Choroid plexus epithelial cell (primary cell): ENCODE measurements at regions not wholly inside any gene's neighbourhood (a gene's known extent, or its start where the extent isn't known, plus 50 kb on each side); places are given as distances from the start of the nearest gene placed in this dataset.
A peak's percentile ranks its signal among the peaks of the same experiment; 100 is the strongest.

ENCODE experiments used
- DNase-seq: peaks from one replicate; pipeline ENCODE4 v3.0.0-alpha.2; 2010; ENCODE audit warnings: low read depth
- H3K4me3 ChIP-seq: 2 replicates; pipeline ENCODE4 v1.5.1; 2011; ENCODE audit warnings: low read depth, mild to moderate bottlenecking, control low read depth, low read length, moderate library complexity
- TF ChIP-seq, protein P1 (sequence below): conservative IDR thresholded peaks from 2 replicates; pipeline ENCODE4 v1.5.1; 2011; ENCODE audit warnings: low read depth, mild to moderate bottlenecking, control low read depth, inconsistent platforms, low read length, moderate library complexity

DNA sequence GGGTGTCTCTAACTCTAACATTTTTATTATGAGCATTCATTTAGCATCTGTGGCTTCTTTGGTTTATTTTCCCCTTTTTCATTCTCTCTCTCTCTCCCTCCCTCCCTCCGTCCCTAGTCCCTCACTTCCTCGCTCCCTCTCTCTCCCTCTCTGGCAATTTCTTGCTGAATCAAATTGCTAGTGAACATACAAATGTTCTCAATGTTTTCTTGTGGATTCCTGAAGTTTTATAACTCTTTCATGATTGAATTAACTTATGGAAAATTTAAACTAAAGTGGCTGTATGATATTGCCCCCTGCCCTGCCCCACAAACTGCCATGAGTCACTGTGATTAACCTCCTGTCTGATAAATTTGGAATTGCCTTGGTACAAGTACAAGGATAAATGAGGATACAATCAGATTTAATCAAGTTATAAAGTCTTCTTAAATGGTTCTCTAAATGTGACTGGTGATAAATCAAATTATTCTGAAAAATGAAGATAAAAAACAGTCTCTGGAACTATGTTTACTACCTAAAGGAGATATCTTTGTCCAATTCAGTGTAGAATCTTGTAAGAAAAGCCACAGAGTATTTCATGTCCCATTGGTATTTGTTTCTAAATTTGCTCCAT is 143.0 kb upstream of the PDGFD start:
- H3K4me3 ChIP-seq, result no peak overlapping the region
- DNase-seq, result no peak
- TF ChIP-seq, protein P1, sequence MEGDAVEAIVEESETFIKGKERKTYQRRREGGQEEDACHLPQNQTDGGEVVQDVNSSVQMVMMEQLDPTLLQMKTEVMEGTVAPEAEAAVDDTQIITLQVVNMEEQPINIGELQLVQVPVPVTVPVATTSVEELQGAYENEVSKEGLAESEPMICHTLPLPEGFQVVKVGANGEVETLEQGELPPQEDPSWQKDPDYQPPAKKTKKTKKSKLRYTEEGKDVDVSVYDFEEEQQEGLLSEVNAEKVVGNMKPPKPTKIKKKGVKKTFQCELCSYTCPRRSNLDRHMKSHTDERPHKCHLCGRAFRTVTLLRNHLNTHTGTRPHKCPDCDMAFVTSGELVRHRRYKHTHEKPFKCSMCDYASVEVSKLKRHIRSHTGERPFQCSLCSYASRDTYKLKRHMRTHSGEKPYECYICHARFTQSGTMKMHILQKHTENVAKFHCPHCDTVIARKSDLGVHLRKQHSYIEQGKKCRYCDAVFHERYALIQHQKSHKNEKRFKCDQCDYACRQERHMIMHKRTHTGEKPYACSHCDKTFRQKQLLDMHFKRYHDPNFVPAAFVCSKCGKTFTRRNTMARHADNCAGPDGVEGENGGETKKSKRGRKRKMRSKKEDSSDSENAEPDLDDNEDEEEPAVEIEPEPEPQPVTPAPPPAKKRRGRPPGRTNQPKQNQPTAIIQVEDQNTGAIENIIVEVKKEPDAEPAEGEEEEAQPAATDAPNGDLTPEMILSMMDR, result no peak

DNA sequence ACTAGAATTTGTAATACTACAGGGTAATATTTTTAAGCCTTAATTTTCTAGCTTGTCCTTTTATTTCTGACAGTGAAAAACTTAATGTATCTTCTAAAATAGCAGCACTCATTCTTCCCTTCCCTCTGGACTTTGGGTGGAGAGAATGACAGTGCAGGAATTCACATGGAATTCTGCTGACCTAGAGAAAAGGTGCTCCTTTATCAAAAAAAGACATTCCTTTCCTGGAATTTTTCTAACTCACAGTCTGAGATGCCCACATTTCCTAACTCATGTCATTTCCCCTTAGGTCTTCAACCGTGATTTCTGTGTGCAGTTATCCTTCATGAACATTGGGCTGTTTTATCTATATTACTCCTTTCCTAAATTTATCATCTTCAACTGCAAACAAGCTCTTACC is 137.8 kb upstream of the PDGFD start:
- no peak overlapping the region for H3K4me3 ChIP-seq
- DNase-seq, result no peak
- TF ChIP-seq, protein P1, result no peak

GRCh38 chr11:104291646-104292045 is 127.7 kb upstream of the PDGFD start:
- TF ChIP-seq, protein P1, result no peak
- no peak for DNase-seq
- no peak overlapping the region for H3K4me3 ChIP-seq

DNA sequence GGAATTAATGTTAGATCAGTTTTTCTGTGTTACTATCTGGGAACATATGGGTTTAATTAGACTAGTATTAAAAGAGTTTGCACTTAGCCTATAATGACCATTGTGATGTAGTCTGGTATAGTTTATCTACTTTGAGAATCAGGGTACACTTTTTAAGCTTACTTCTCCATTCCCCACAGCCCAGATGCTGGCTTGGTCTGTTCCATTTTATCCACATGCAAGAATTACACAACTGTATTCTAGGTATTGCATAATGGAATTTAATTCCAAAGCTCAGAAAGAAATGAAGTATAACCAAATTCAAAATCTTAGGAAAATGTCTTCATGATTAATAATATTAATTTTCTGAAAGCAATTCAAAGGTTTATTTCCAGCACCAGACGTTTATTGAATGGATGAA is 122.2 kb upstream of the PDGFD start:
- no peak for DNase-seq
- TF ChIP-seq, protein P1, result no peak
- H3K4me3 ChIP-seq, result no peak overlapping the region

DNA sequence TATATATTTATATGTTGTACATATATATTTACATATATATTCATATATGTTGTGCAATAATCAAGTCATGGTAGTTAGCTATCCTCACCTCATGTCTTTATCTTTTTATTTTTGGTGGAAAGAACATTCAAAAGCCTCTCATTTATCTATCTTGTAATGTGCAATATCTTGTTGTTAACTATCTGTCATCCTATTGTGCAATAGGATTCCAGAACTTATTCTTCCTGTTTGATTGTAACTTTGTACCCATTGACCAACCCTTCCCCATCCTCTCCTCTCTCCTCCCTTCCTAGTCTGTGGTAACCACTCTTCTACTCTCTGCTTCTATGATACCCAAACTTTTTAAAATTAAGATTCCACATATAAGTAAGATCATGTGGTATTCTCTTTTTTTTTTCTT is 115.6 kb upstream of the PDGFD start:
- DNase-seq, result no peak
- no peak overlapping the region for H3K4me3 ChIP-seq
- TF ChIP-seq, protein P1, result no peak

DNA sequence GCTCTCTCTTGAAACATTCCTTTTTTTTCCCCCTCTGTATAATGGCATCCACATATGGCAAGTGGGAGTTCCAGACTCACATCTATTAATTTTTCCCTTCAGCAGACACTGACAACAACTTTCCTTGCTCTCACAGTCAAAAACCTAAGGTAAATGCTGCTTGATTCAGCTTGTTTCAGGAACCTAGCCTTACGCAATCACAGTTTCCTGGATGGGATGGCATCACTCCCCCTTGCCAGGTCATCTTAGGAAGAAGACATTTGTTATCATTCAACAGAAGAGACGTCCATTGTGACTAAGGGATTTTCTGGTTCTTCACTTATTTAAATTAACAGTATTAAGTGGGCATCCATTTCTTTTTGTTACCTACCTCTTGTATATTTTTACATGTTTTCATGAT is 112.0 kb upstream of the PDGFD start:
- no peak overlapping the region for H3K4me3 ChIP-seq
- DNase-seq, result peak; percentile 36
- TF ChIP-seq, protein P1, result no peak

DNA sequence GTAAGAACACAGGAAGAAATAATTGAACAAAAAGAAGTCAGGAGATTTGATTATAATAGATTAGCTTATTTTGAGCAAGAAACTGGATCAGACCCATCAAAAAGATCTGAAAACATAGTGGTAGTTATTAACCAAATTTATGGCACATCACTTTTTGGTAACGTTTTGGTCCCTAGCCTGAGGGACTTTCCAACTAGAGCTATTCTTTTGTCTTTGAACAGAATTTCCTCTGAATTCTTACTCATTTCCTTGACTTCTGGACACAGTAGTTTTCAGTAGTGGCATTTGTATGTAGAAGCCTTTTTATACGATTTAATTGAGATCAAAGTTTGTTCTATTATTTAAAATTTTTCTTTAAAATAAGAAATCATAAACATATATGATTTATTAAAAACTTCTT is 96.5 kb upstream of the PDGFD start:
- no peak overlapping the region for H3K4me3 ChIP-seq
- DNase-seq, result no peak
- TF ChIP-seq, protein P1, result no peak
